ENCODE measurements at regions not wholly inside any gene's neighbourhood (a gene's known extent, or its start where the extent isn't known, plus 50 kb on each side); places are given as distances from the start of the nearest gene placed in this dataset.

DNA sequence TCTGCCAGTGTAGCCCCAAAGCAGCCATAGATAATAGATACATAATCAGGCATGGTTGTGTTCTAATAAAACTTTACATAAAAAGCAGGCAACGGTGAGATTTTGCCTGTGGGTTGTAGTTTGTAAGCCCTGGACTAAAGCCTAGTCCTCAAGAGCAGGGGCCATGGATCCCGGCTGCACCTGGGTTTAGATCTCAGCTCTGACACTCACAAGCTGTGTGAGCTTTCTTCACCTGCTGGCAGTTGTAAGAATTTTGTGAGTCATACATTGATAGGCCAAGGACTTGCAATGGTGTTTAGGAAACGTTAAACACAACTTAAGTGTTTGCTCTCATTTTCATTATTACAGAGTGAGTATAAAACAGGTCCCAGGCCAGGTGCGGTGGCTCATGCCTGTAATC, 395.8 kb upstream of the TBX3 start:
- TF ChIP-seq, protein P1, sequence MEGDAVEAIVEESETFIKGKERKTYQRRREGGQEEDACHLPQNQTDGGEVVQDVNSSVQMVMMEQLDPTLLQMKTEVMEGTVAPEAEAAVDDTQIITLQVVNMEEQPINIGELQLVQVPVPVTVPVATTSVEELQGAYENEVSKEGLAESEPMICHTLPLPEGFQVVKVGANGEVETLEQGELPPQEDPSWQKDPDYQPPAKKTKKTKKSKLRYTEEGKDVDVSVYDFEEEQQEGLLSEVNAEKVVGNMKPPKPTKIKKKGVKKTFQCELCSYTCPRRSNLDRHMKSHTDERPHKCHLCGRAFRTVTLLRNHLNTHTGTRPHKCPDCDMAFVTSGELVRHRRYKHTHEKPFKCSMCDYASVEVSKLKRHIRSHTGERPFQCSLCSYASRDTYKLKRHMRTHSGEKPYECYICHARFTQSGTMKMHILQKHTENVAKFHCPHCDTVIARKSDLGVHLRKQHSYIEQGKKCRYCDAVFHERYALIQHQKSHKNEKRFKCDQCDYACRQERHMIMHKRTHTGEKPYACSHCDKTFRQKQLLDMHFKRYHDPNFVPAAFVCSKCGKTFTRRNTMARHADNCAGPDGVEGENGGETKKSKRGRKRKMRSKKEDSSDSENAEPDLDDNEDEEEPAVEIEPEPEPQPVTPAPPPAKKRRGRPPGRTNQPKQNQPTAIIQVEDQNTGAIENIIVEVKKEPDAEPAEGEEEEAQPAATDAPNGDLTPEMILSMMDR (IDR thresholded peaks at IDR 0.05; ENCODE audit: low read length), result no peak
- no peak for TF ChIP-seq EZH2 (IDR thresholded peaks at IDR 0.05; ENCODE audit: borderline replicate concordance, low read length)

Measured in OCI-LY1 (cell line).